SK-N-SH treated with all-trans-retinoic acid at 6 μM for 48 hours (cell line): ENCODE measurements at regions not wholly inside any gene's neighbourhood (a gene's known extent, or its start where the extent isn't known, plus 50 kb on each side); places are given as distances from the start of the nearest gene placed in this dataset.
A peak's percentile ranks its signal among the peaks of the same experiment; 100 is the strongest.
"Not testable (repeated sequence)": the region's sequence is repeated elsewhere in the genome, so short reads cannot be mapped to it uniquely, and the experiment has no call there.

Source experiments
- ATAC-seq: fragments of 200-7000 bp; cut with Tn5 transposase; 3 replicates; pipeline ENCODE4 v1.9.1; 2020; ENCODE audit warnings: mild to moderate bottlenecking, moderate library complexity
- ARNTL ChIP-seq: fragments of 450-650 bp; formaldehyde crosslinking; IDR thresholded peaks from 2 replicates; pipeline ENCODE4 v1.5.0; 2020; ENCODE audit warnings: low read depth, mild to moderate bottlenecking, moderate library complexity, borderline replicate concordance
- CREB5 ChIP-seq: fragments of 250-450 bp; sonication (Bioruptor Pico); IDR thresholded peaks from 2 replicates; pipeline ENCODE4 v1.5.1; 2020; ENCODE audit warnings: low read depth, mild to moderate bottlenecking, moderate library complexity
- CSDC2 ChIP-seq: fragments of 250-450 bp; sonication (Bioruptor Pico); IDR thresholded peaks from 2 replicates; pipeline ENCODE4 v1.5.0; 2020; ENCODE audit warnings: mild to moderate bottlenecking, moderate library complexity
- CSRNP3 ChIP-seq: fragments of 250-450 bp; sonication (Bioruptor Pico); IDR thresholded peaks from 2 replicates; pipeline ENCODE4 v1.5.1; 2021; ENCODE audit warnings: mild to moderate bottlenecking, moderate library complexity
- ESRRG ChIP-seq: fragments of 250-450 bp; sonication (Bioruptor Pico); IDR thresholded peaks from 2 replicates; pipeline ENCODE4 v1.6.1; 2021; ENCODE audit warnings: mild to moderate bottlenecking
- ISL1 ChIP-seq: fragments of 250-450 bp; sonication (Bioruptor Pico); IDR thresholded peaks from 2 replicates; pipeline ENCODE4 v2.1.2; 2022; ENCODE audit warnings: mild to moderate bottlenecking, moderate library complexity
- OSR1 ChIP-seq: fragments of 250-450 bp; sonication (Bioruptor Pico); IDR thresholded peaks from 2 replicates; pipeline ENCODE4 v1.8.0; 2022; ENCODE audit warnings: moderate library complexity, mild to moderate bottlenecking, inconsistent platforms
- PATZ1 ChIP-seq: fragments of 250-450 bp; sonication (Bioruptor Pico); IDR thresholded peaks from 2 replicates; pipeline ENCODE4 v1.8.0; 2020; ENCODE audit warnings: mild to moderate bottlenecking, moderate library complexity, borderline replicate concordance
- POU6F1 ChIP-seq: fragments of 250-450 bp; sonication (Bioruptor Pico); IDR thresholded peaks from 2 replicates; pipeline ENCODE4 v1.8.0; 2021; ENCODE audit warnings: low read depth, mild to moderate bottlenecking, moderate library complexity, borderline replicate concordance
- RARB ChIP-seq: fragments of 250-450 bp; sonication (Bioruptor Pico); IDR thresholded peaks from 2 replicates; pipeline ENCODE4 v1.8.0; 2021; ENCODE audit warnings: mild to moderate bottlenecking, moderate library complexity
- SNAI2 ChIP-seq: fragments of 250-450 bp; sonication (Bioruptor Pico); IDR thresholded peaks from 2 replicates; pipeline ENCODE4 v1.5.0; 2020; ENCODE audit warnings: mild to moderate bottlenecking, moderate library complexity
- TCF4 ChIP-seq: fragments of 250-450 bp; sonication (Bioruptor Pico); IDR thresholded peaks from 2 replicates; pipeline ENCODE4 v1.8.0; 2021; ENCODE audit warnings: mild to moderate bottlenecking, moderate library complexity, borderline replicate concordance
- TSHZ2 ChIP-seq: fragments of 250-450 bp; sonication (Bioruptor Pico); IDR thresholded peaks from 2 replicates; pipeline ENCODE4 v1.5.0; 2020; ENCODE audit warnings: mild to moderate bottlenecking, moderate library complexity
- ZNF565 ChIP-seq: fragments of 450-650 bp; formaldehyde crosslinking; conservative IDR thresholded peaks from 2 replicates; pipeline ENCODE4 v1.5.0; 2020; ENCODE audit warnings: low read depth, mild to moderate bottlenecking, moderate library complexity
- ZNF70 ChIP-seq: fragments of 450-650 bp; formaldehyde crosslinking; IDR thresholded peaks from 2 replicates; pipeline ENCODE4 v1.5.0; 2020; ENCODE audit warnings: mild to moderate bottlenecking, moderate library complexity
- ZNF8 ChIP-seq: fragments of 450-650 bp; formaldehyde crosslinking; IDR thresholded peaks from 2 replicates; pipeline ENCODE4 v1.5.0; 2020; ENCODE audit warnings: mild to moderate bottlenecking, moderate library complexity

GRCh38 chr14:35174342-35174741 lies 52.0 kb downstream of the PRORP start:
- TF ChIP-seq ZNF565 (CRISPR knock-in tag) (no peak), OSR1 (CRISPR knock-in tag) (no peak), ZNF8 (CRISPR knock-in tag) (no peak)
- ATAC-seq: no peak

- no peak for ATAC-seq
- TF ChIP-seq OSR1 (CRISPR knock-in tag) (no peak), POU6F1 (CRISPR knock-in tag) (no peak), TCF4 (CRISPR knock-in tag) (peak; percentile 80), TSHZ2 (peak; percentile 23; the same call in 1 of the 2 replicates)
These were observed 57.8 kb downstream of the PRORP start for GRCh38 chr14:35180179-35180578.

- not testable (repeated sequence) for ATAC-seq
These were observed 62.5 kb downstream of the PRORP start for GRCh38 chr14:35184891-35185290.

- ATAC-seq: no peak
- TF ChIP-seq ISL1 (CRISPR knock-in tag): peak; percentile 66
- TF ChIP-seq CREB5 (CRISPR knock-in tag): no peak
- TF ChIP-seq, all 23 proteins: peak for 1
These were observed 67.1 kb downstream of the PRORP start for GRCh38 chr14:35189422-35189821.

GRCh38 chr14:35193161-35193560 lies 70.8 kb downstream of the PRORP start:
- TF ChIP-seq CSRNP3 (CRISPR knock-in tag) (no peak), OSR1 (CRISPR knock-in tag) (no peak), CSDC2 (no peak), ARNTL (CRISPR knock-in tag) (no peak), CREB5 (CRISPR knock-in tag) (no peak), PATZ1 (CRISPR knock-in tag) (no peak), SNAI2 (CRISPR knock-in tag) (no peak), ZNF70 (CRISPR knock-in tag) (no peak), RARB (CRISPR knock-in tag) (no peak), ESRRG (CRISPR knock-in tag) (no peak), POU6F1 (CRISPR knock-in tag) (no peak)
- ATAC-seq: no peak

GRCh38 chr14:35194183-35194582 lies 71.8 kb downstream of the PRORP start:
- ATAC-seq: not testable (repeated sequence)
